Neural progenitor cell (in vitro differentiated cells): ENCODE measurements at regions not wholly inside any gene's neighbourhood (a gene's known extent, or its start where the extent isn't known, plus 50 kb on each side); places are given as distances from the start of the nearest gene placed in this dataset.

Source experiments
- DNase-seq: peaks from one replicate; pipeline ENCODE4 v3.0.0-alpha.2; 2016; ENCODE audit warnings: low spot score
- H2AFZ ChIP-seq: fragments of 200-600 bp; sonication (generic); replicated peaks from 2 replicates; pipeline ENCODE4 v1.6.1; 2016; ENCODE audit warnings: antibody characterized with exemption
- H3F3A ChIP-seq: fragments of 200-600 bp; sonication (generic); 2 replicates; pipeline ENCODE4 v1.6.1; 2016; ENCODE audit warnings: antibody characterized with exemption, low read depth
- H3K27ac ChIP-seq: fragments of 200-600 bp; sonication (generic); 2 replicates; pipeline ENCODE4 v1.5.1; 2016; ENCODE audit warnings: mild to moderate bottlenecking
- H3K27me3 ChIP-seq: fragments of 200-600 bp; sonication (generic); 2 replicates; pipeline ENCODE4 v1.6.1; 2016; ENCODE audit warnings: mild to moderate bottlenecking, moderate library complexity
- H3K36me3 ChIP-seq: fragments of 200-600 bp; sonication (generic); 2 replicates; pipeline ENCODE4 v1.5.1; 2016
- H3K4me1 ChIP-seq: fragments of 200-600 bp; sonication (generic); 2 replicates; pipeline ENCODE4 v1.6.1; 2016; ENCODE audit warnings: mixed run types
- H3K4me2 ChIP-seq: fragments of 200-600 bp; sonication (generic); 2 replicates; pipeline ENCODE4 v1.6.1; 2016
- H3K4me3 ChIP-seq: fragments of 200-600 bp; sonication (generic); 2 replicates; pipeline ENCODE4 v1.5.1; 2016
- H3K79me2 ChIP-seq: fragments of 200-600 bp; sonication (generic); 2 replicates; pipeline ENCODE4 v1.6.1; 2016; ENCODE audit warnings: low read depth
- H3K9ac ChIP-seq: fragments of 200-600 bp; sonication (generic); 2 replicates; pipeline ENCODE4 v1.6.1; 2016
- H3K9me3 ChIP-seq: fragments of 200-600 bp; sonication (generic); 2 replicates; pipeline ENCODE4 v1.5.1; 2016; ENCODE audit warnings: low read depth
- H4K20me1 ChIP-seq: fragments of 200-600 bp; sonication (generic); 2 replicates; pipeline ENCODE4 v1.6.1; 2016; ENCODE audit warnings: low read depth
- H3K27ac Mint-ChIP-seq: 3 replicates; pipeline ENCODE4 v1.8.0; 2021; ENCODE audit warnings: mixed read lengths
- H3K27me3 Mint-ChIP-seq: 2 replicates; pipeline ENCODE4 v1.8.0; 2022; ENCODE audit warnings: low read depth, mild to moderate bottlenecking, inconsistent platforms, moderate library complexity, mixed read lengths; ENCODE audit not compliant: insufficient read depth
- H3K36me3 Mint-ChIP-seq: 3 replicates; pipeline ENCODE4 v1.8.0; 2021; ENCODE audit warnings: mixed read lengths
- H3K4me1 Mint-ChIP-seq: 3 replicates; pipeline ENCODE4 v1.8.0; 2021; ENCODE audit warnings: mixed read lengths
- H3K4me3 Mint-ChIP-seq: 3 replicates; pipeline ENCODE4 v1.8.0; 2021; ENCODE audit warnings: mild to moderate bottlenecking, moderate library complexity, mixed read lengths
- H3K9me3 Mint-ChIP-seq: 3 replicates; pipeline ENCODE4 v1.8.0; 2020; ENCODE audit warnings: mixed read lengths
- CTCF ChIP-seq: fragments of 200-600 bp; sonication (generic); IDR thresholded peaks from 2 replicates; pipeline ENCODE4 v1.5.1; 2017; ENCODE audit warnings: antibody characterized with exemption, mild to moderate bottlenecking
- EZH2 ChIP-seq: fragments of 200-600 bp; sonication (generic); IDR thresholded peaks from 2 replicates; pipeline ENCODE4 v1.6.1; 2017; ENCODE audit warnings: antibody characterized with exemption, mild to moderate bottlenecking, moderate library complexity
- EZH2phosphoT487 ChIP-seq: fragments of 200-600 bp; sonication (generic); IDR thresholded peaks from 2 replicates; pipeline ENCODE4 v1.6.1; 2017; ENCODE audit warnings: antibody characterized with exemption

GRCh38 chr4:10303291-10303690 lies 153.9 kb downstream of the ZNF518B start:
- Histone ChIP-seq H3K36me3 (no peaks in the 10 kb centered on the region), H3K4me3 (no peak overlapping the region), H3K79me2 (no peaks in the 10 kb centered on the region), H3K9me3 (no peaks in the 10 kb centered on the region), H3K9ac (no peak overlapping the region), H3K4me2 (no peak overlapping the region), H4K20me1 (no peaks in the 10 kb centered on the region), H3K27ac (no peak overlapping the region), H2AFZ (no peak overlapping the region), H3K4me1 (peaks cover 3% of the 10 kb centered on the region), H3F3A (no peaks in the 10 kb centered on the region), H3K27me3 (peaks cover 4% of the 10 kb centered on the region)
- Mint-ChIP-seq H3K9me3 (no peaks in the 10 kb centered on the region), H3K4me3 (no peak overlapping the region), H3K27me3 (no peaks in the 10 kb centered on the region), H3K4me1 (no peaks in the 10 kb centered on the region), H3K27ac (no peak overlapping the region), H3K36me3 (no peaks in the 10 kb centered on the region)
- no peak for TF ChIP-seq CTCF
- TF ChIP-seq EZH2phosphoT487: no peak
- TF ChIP-seq EZH2: no peak
- DNase-seq: no peak

DNA sequence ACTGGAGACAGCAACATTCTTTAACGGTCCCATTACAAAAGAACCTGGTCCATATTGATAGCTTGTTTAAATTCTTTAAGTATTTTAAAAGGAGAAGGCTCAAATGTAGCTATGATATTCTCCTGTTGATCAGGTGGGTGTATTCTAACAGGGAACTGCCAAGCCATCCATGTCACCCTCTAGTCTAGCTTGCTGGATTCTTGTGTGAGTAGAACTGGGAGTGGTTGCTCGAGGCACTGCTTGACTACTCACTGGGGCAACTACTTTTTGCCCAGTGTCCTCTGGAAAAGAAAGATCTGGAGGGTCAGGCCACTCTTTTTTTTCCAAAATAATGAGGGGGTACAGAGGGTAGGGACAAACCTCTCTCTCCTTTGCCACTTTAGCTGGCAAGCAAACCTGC lies 155.1 kb downstream of the ZNF518B start:
- Mint-ChIP-seq H3K9me3 (no peaks in the 10 kb centered on the region), H3K27me3 (peaks cover 3% of the 10 kb centered on the region), H3K4me3 (no peak overlapping the region), H3K27ac (no peak overlapping the region), H3K4me1 (peaks cover 6% of the 10 kb centered on the region), H3K36me3 (no peaks in the 10 kb centered on the region)
- H3F3A ChIP-seq: peaks cover 6% of the 10 kb centered on the region
- no peaks in the 10 kb centered on the region for H3K36me3 ChIP-seq
- no peaks in the 10 kb centered on the region for H4K20me1 ChIP-seq
- no peak overlapping the region for H2AFZ ChIP-seq
- H3K27me3 ChIP-seq: peaks cover 11% of the 10 kb centered on the region
- no peak overlapping the region for H3K27ac ChIP-seq
- no peak for TF ChIP-seq CTCF
- TF ChIP-seq EZH2: no peak
- no peak for TF ChIP-seq EZH2phosphoT487
- H3K79me2 ChIP-seq: no peaks in the 10 kb centered on the region
- no peak for DNase-seq
- no peak overlapping the region for H3K4me2 ChIP-seq
- peaks cover 11% of the 10 kb centered on the region for H3K4me1 ChIP-seq
- no peak overlapping the region for H3K9ac ChIP-seq
- H3K9me3 ChIP-seq: no peaks in the 10 kb centered on the region
- H3K4me3 ChIP-seq: no peak overlapping the region

DNA sequence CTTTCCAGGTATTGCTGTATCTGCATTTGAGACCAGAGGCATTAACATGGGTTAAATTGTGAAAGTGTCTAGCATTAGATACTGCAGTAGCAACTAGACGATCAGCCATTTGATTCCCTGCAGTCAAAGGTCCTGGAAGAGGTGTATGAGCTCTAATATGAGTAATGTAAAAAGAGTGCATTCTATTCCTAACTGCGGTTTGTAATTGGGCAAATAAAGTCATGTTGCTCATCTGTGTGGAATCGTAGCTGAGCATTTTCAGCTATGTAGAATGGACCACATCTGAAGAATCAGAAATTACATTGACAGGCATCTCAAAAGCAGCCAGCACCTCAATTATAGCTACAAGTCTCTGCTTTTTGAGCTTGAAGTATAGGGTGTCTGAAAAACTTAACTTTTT lies 157.6 kb downstream of the ZNF518B start:
- H3K27me3 ChIP-seq: peaks cover 25% of the 10 kb centered on the region
- H3K9me3 Mint-ChIP-seq: no peaks in the 10 kb centered on the region
- H4K20me1 ChIP-seq: no peaks in the 10 kb centered on the region
- no peak overlapping the region for H3K4me2 ChIP-seq
- H3K4me1 ChIP-seq: peaks cover 25% of the 10 kb centered on the region
- H2AFZ ChIP-seq: peak overlapping the region; percentile 7
- H3K4me1 Mint-ChIP-seq: peaks cover 18% of the 10 kb centered on the region
- no peaks in the 10 kb centered on the region for H3K36me3 ChIP-seq
- TF ChIP-seq CTCF (no peak), EZH2 (no peak), EZH2phosphoT487 (no peak)
- no peak overlapping the region for H3K4me3 Mint-ChIP-seq
- no peaks in the 10 kb centered on the region for H3K9me3 ChIP-seq
- no peak for DNase-seq
- no peaks in the 10 kb centered on the region for H3K79me2 ChIP-seq
- H3K9ac ChIP-seq: no peak overlapping the region
- H3K27ac ChIP-seq: no peak overlapping the region
- no peak overlapping the region for H3K4me3 ChIP-seq
- H3K27ac Mint-ChIP-seq: no peak overlapping the region
- H3K36me3 Mint-ChIP-seq: no peaks in the 10 kb centered on the region
- H3K27me3 Mint-ChIP-seq: peaks cover 3% of the 10 kb centered on the region
- H3F3A ChIP-seq: peaks cover 19% of the 10 kb centered on the region

DNA sequence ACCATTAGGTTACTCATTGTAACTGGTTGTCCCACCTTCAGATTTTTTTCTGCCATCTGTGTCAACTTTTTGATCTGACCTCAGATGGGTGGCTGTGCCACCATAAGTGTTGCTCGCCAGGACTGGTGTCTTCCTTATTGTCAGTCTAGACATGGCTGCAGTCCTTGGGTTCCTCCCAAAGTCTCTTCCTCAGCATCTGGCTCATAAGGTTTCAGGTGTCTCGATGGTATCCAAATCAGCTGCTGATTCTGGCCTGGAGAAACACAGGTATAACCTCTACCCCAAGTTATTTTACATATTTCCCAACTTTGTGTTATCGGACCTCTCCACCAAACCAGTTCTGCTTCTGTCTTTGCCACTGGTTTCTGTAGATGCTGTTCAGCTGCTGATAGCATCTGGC lies 158.5 kb downstream of the ZNF518B start:
- Mint-ChIP-seq H3K27ac (no peak overlapping the region), H3K4me1 (peaks cover 18% of the 10 kb centered on the region), H3K36me3 (no peaks in the 10 kb centered on the region), H3K9me3 (no peaks in the 10 kb centered on the region), H3K27me3 (peaks cover 3% of the 10 kb centered on the region), H3K4me3 (no peak overlapping the region)
- Histone ChIP-seq H3K79me2 (no peaks in the 10 kb centered on the region), H3K27ac (no peak overlapping the region), H3K36me3 (no peaks in the 10 kb centered on the region), H3K4me1 (peaks cover 25% of the 10 kb centered on the region), H3K9me3 (no peaks in the 10 kb centered on the region), H3K9ac (no peak overlapping the region), H3K4me2 (no peak overlapping the region), H2AFZ (no peak overlapping the region), H4K20me1 (no peaks in the 10 kb centered on the region), H3K4me3 (no peak overlapping the region), H3K27me3 (peaks cover 30% of the 10 kb centered on the region), H3F3A (peaks cover 19% of the 10 kb centered on the region)
- TF ChIP-seq CTCF (no peak), EZH2 (no peak), EZH2phosphoT487 (no peak)
- no peak for DNase-seq
